AML-193 (cell line): ENCODE measurements at regions not wholly inside any gene's neighbourhood (a gene's known extent, or its start where the extent isn't known, plus 50 kb on each side); places are given as distances from the start of the nearest gene placed in this dataset.

Source experiments
- DNase-seq, 2 experiments: peaks; one replicate each; lab custom pipeline; 2025; lab: John Stamatoyannopoulos, UW

GRCh38 chr22:48496987-48497650 is 1330.6 kb downstream of the BRD1 start:
- no peak for DNase-seq

- no peak for DNase-seq
These were observed 1331.3 kb downstream of the BRD1 start for GRCh38 chr22:48496226-48496845.

- DNase-seq: no peak
These were observed 1332.0 kb downstream of the BRD1 start for GRCh38 chr22:48495751-48496080.

GRCh38 chr22:48494968-48495750 is 1332.5 kb downstream of the BRD1 start:
- no peak for DNase-seq

GRCh38 chr22:48494256-48494967 is 1333.3 kb downstream of the BRD1 start:
- no peak for DNase-seq

DNA sequence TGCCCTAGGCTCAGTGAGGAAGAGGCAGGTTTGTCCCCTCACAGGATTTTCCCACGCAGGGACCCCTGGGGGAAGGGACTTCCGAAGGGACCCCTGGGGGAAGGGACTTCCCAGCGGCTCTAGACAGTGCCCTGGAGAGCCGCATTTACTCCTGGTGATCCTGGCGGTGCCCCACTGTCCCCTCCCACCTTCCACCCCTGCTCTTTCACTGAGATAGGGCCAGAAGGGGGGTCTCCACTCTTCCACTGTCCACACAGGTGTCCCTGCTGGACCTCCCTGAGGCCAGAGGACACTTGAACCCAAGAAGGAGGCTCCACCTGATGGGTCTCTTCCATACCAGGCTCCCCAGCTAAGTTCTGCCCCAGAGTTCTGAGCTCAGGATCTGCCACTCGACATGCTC is 1333.9 kb downstream of the BRD1 start:
- DNase-seq: no peak

DNA sequence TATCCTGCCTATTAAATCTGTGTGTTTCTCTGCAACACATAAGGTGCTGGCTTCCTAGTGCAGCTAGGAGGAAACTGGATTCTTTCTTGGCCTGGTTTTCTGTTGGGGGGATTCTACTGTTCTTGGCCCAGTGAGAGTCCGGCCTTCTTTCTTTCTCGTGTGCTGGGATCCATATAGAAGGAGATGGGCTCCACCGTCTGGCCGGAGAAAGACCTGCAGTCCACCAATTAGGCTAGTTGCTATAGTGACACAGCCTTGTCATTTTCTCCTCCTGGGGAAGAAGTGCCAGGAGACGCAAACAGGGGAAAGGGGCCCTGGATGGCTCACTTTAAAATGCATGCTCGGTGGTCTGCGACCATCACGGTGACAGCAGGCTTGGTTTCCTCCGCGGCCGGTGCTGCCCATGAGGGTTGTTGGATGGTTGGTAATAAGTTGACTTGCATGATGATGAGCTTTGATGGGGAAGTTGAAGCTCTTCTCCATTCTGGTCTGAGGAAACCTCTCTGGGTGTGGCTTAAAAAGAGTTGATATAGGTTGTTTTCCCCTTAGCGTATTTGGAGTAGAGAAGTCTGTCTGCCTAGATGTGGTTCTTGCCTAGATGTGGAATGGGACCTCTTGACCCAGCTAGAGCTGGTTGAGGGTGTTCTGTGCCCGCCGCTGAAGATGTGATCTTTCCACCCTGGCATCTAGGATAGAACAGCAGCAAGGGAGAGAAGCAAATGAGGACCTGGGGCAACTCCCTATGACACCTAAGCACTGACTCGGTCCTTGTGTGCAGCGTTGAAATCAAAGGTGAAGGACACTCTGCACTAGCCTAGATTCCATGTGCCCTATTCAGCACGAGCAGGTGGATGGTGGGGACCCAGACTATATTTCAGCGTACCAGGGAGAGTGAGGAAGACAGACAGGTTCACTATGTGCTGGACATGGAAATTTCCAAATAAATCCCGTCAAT is 1335.0 kb downstream of the BRD1 start:
- DNase-seq: peak; percentile 12 to 47

GRCh38 chr22:48491451-48491941 is 1336.2 kb downstream of the BRD1 start:
- no peak for DNase-seq

DNA sequence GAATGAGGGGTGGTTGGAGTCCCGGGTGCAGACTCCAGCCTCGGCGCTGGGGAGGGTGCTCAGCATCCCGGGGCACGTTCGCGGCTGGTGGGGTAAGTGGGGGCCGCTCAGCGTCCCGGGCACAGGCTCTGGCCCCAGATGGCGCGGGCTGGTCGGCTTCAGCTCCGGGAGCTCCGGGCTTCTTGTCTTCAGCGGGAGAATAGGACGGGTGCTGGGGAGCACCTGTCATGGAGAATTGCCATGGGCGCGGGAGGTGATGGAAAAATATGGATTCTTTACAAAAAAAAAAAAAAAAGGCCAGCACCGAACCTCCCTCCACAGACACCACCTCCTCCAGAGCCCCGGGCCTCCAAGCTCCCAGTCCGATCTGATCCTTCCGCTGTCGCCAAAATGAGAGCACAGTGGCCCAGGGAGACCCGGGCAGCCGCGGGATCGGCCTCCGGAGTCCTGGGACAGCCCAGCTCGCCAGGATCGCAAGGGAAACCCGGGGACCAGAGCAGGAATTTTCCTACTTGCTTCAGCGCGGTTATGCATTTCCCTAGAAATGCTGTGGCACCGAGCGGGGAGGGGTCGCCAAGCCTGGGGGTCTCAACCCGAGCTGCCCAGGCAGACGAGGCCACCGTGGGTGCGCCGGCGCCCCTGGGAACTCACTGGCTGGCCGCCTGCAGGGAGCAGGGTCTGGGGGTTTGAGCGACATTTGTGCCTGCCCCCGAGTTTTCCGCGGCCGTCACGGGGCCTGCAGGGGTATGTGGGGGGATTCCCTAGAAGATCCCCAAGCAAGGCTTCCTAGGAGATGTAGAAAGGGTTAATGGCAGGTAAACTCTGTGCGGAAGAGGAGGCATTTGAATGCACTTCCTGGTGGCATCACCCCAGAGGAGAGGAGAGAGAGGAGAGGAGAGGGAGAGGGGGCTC is 1336.9 kb downstream of the BRD1 start:
- no peak for DNase-seq

- DNase-seq: no peak
These were observed 1337.8 kb downstream of the BRD1 start for GRCh38 chr22:48489551-48490499.

DNA sequence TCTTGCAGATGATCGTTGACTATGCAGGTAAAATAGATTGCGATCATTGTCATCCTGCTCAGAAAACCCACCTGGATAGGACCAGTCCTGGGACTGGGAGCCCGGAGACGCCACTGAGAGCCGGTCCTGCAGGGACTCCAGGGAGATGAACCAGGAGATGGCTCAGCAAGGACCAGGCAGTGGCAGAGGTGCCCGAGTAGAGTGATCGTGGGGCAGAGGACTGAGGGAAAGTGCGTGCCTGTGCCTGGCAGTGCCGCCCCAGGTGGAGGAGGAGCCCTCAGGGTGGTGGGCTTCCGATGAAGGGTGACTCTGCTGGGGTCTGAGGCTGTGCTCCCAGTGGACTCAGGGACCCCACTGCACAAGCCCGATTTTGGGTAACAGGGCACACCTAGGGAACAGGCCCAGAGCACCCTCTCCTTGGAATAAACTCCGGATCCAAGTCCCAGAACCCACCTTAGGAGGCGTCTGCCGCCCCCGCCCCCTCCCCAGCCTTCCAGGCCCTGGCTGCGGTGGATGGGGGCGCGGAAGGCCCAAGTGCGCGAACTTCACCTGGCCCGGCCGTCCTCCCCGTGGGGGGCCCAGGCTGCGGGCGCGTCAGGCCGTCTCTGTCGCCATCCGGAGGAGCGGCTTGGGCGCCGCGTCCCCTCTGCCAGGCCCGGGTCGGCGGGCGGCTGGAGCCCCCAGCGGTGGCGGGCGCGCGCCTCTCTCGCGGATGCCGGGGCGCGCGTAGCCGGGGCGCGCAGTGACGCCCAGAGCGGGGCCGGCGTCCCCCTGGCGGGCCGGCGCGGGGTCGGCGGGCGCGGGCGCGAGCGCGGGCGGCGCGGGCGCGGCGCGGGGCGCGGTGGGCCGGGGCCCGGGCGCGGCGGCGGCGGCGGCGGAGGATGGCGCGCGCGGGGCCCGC is 1338.8 kb downstream of the BRD1 start:
- no peak for DNase-seq

DNA sequence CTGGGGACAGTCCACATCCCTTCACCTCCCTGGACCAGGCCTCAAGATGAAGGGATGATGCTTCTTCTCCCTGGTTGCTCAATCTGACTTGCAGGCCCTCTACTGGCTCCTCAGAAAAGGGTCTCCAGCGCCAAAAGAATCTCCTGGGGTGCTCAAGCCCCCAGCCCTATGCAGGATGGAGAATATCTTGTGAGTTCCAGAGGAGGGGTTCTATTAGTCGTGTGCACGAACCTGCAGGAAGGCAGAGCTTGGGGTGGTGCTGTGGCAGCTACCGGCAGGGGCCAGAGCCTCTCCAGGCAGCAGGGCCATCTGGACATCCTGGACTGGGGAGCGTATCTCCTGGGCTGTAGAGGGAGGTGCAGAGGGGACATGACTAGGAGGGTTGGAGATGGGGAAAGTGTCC is 1339.5 kb downstream of the BRD1 start:
- DNase-seq: no peak

GRCh38 chr22:48486558-48486957 is 1341.1 kb downstream of the BRD1 start:
- no peak for DNase-seq

- no peak for DNase-seq
These were observed 1341.5 kb downstream of the BRD1 start for GRCh38 chr22:48486134-48486532.

- no peak for DNase-seq
These were observed 1342.2 kb downstream of the BRD1 start for GRCh38 chr22:48485149-48486133.

DNA sequence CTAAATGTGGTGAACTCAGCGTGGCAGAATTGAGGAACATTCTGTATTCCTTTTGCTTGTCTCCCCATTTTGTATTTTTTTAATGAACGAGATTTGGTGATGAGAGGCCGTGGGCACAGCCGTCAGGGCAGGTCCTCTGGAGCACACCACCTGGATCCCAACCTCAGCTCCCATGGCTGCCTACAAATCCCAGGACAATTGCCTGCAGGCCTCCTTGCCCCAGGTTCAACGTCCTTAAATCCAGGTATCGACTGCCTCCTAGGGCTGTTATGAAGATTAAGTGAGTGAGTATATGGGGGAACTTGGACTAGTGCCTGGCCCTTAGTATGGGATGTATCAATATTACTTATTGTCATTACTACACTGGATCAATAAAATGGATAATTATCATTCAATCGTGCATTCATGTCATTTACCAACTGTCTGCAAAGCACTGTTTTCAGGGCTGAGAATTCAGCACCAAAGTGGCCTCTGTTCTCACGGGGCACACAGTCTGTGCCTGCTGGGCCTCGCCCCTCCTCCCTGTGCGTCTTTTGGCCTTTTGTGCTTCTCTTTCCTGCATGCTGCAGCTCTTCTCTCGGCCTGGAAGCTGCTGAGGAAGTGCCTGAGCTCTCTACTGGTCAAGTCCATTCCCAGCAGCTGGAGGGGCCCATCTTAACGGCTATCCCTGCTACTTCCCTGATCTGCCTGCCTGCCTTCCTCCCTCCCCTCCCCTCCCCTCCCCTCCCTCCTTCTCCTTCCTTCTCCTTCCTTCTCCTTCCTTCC is 1343.7 kb downstream of the BRD1 start:
- no peak for DNase-seq
